ENCODE measurements at regions not wholly inside any gene's neighbourhood (a gene's known extent, or its start where the extent isn't known, plus 50 kb on each side); places are given as distances from the start of the nearest gene placed in this dataset.

GRCh38 chr7:85564861-85565260 lies 378.0 kb upstream of the SEMA3D start:
- no peak for DNase-seq

- no peak for DNase-seq
Measured at GRCh38 chr7:85561706-85562105, 374.9 kb upstream of the SEMA3D start.

GRCh38 chr7:85554236-85555178 lies 367.7 kb upstream of the SEMA3D start:
- peak; percentile 22 for DNase-seq

- no peak for DNase-seq
Measured at GRCh38 chr7:85535974-85536729, 349.3 kb upstream of the SEMA3D start.

- no peak for DNase-seq
Measured at GRCh38 chr7:85529831-85530230, 343.0 kb upstream of the SEMA3D start.

- no peak for DNase-seq
Measured at GRCh38 chr7:85529201-85529600, 342.3 kb upstream of the SEMA3D start.

GRCh38 chr7:85528581-85528980 lies 341.7 kb upstream of the SEMA3D start:
- DNase-seq: no peak

GRCh38 chr7:85525676-85526075 lies 338.8 kb upstream of the SEMA3D start:
- no peak for DNase-seq

- no peak for DNase-seq
Measured at GRCh38 chr7:85522070-85522469, 335.2 kb upstream of the SEMA3D start.

- no peak for DNase-seq
Measured at GRCh38 chr7:85521108-85521694, 334.3 kb upstream of the SEMA3D start.

- no peak for DNase-seq
Measured at GRCh38 chr7:85520175-85520574, 333.3 kb upstream of the SEMA3D start.

GRCh38 chr7:85516675-85517074 lies 329.8 kb upstream of the SEMA3D start:
- no peak for DNase-seq

- DNase-seq: no peak
Measured at GRCh38 chr7:85512790-85513189, 325.9 kb upstream of the SEMA3D start.

GRCh38 chr7:85510287-85510686 lies 323.4 kb upstream of the SEMA3D start:
- no peak for DNase-seq

GRCh38 chr7:85509476-85509875 lies 322.6 kb upstream of the SEMA3D start:
- DNase-seq: no peak

GRCh38 chr7:85508642-85509410 lies 322.0 kb upstream of the SEMA3D start:
- DNase-seq: no peak

- DNase-seq: no peak
Measured at GRCh38 chr7:85498031-85498430, 311.2 kb upstream of the SEMA3D start.

- no peak for DNase-seq
Measured at GRCh38 chr7:85489498-85489897, 302.6 kb upstream of the SEMA3D start.

GRCh38 chr7:85488406-85488805 lies 301.6 kb upstream of the SEMA3D start:
- no peak for DNase-seq

GRCh38 chr7:85483177-85483576 lies 296.3 kb upstream of the SEMA3D start:
- DNase-seq: no peak

- no peak for DNase-seq
Measured at GRCh38 chr7:85480666-85481065, 293.8 kb upstream of the SEMA3D start.

- no peak for DNase-seq
Measured at GRCh38 chr7:85479918-85480643, 293.2 kb upstream of the SEMA3D start.
